AML-193 (cell line): ENCODE measurements at regions not wholly inside any gene's neighbourhood (a gene's known extent, or its start where the extent isn't known, plus 50 kb on each side); places are given as distances from the start of the nearest gene placed in this dataset.

Experiments
- DNase-seq, 2 experiments: peaks; one replicate each; lab custom pipeline; 2025; lab: John Stamatoyannopoulos, UW

- DNase-seq = no peak
These were observed 170.9 kb upstream of the CADPS start for GRCh38 chr3:63046152-63046551.

GRCh38 chr3:63046580-63046979 lies 171.4 kb upstream of the CADPS start:
- DNase-seq = no peak

- DNase-seq = no peak
These were observed 171.9 kb upstream of the CADPS start for GRCh38 chr3:63047068-63047467.

- DNase-seq = no peak
These were observed 173.4 kb upstream of the CADPS start for GRCh38 chr3:63048367-63049326.

GRCh38 chr3:63050548-63051177 lies 175.4 kb upstream of the CADPS start:
- DNase-seq = no peak

GRCh38 chr3:63051920-63052319 lies 176.7 kb upstream of the CADPS start:
- DNase-seq = no peak

- DNase-seq = no peak
These were observed 181.7 kb upstream of the CADPS start for GRCh38 chr3:63056932-63057331.

GRCh38 chr3:63060412-63060811 lies 185.2 kb upstream of the CADPS start:
- no peak for DNase-seq

GRCh38 chr3:63061449-63061848 lies 186.2 kb upstream of the CADPS start:
- no peak for DNase-seq

GRCh38 chr3:63064209-63064755 lies 189.1 kb upstream of the CADPS start:
- no peak for DNase-seq

GRCh38 chr3:63067999-63068645 lies 192.9 kb upstream of the CADPS start:
- DNase-seq = peak; percentile 31 to 42

- DNase-seq = no peak
These were observed 194.7 kb upstream of the CADPS start for GRCh38 chr3:63069806-63070475.

- DNase-seq = no peak
These were observed 195.2 kb upstream of the CADPS start for GRCh38 chr3:63070476-63070810.

- no peak for DNase-seq
These were observed 201.1 kb upstream of the CADPS start for GRCh38 chr3:63076357-63076756.

GRCh38 chr3:63086190-63086589 lies 191.9 kb upstream of the SYNPR start:
- DNase-seq = no peak

- DNase-seq = no peak
These were observed 188.9 kb upstream of the SYNPR start for GRCh38 chr3:63089007-63089750.

GRCh38 chr3:63089751-63090132 lies 188.4 kb upstream of the SYNPR start:
- no peak for DNase-seq

GRCh38 chr3:63090656-63091055 lies 187.5 kb upstream of the SYNPR start:
- DNase-seq = no peak

- no peak for DNase-seq
These were observed 185.6 kb upstream of the SYNPR start for GRCh38 chr3:63092515-63092914.

- no peak for DNase-seq
These were observed 183.3 kb upstream of the SYNPR start for GRCh38 chr3:63094642-63095408.
